Neuronal stem cell (in vitro differentiated cells): ENCODE measurements at regions not wholly inside any gene's neighbourhood (a gene's known extent, or its start where the extent isn't known, plus 50 kb on each side); places are given as distances from the start of the nearest gene placed in this dataset.

Experiments
- DNase-seq: peaks from one replicate; pipeline ENCODE4 v3.0.0-alpha.2; 2013; ENCODE audit warnings: low spot score
- H2AFZ ChIP-seq: one replicate; pipeline ENCODE4 v1.6.1; 2013; ENCODE audit warnings: mild to moderate bottlenecking, low read length, inconsistent platforms
- H2AK5ac ChIP-seq: 2 replicates; pipeline ENCODE4 v1.6.1; 2013; ENCODE audit warnings: low read depth, mild to moderate bottlenecking, inconsistent platforms, low read length, moderate library complexity, mixed read lengths
- H2BK120ac ChIP-seq: 2 replicates; pipeline ENCODE4 v1.6.1; 2013; ENCODE audit warnings: low read depth, mild to moderate bottlenecking, inconsistent platforms, low read length, moderate library complexity, mixed read lengths
- H2BK12ac ChIP-seq: one replicate; pipeline ENCODE4 v1.6.1; 2013; ENCODE audit warnings: low read length, inconsistent platforms
- H2BK15ac ChIP-seq: 2 replicates; pipeline ENCODE4 v1.6.1; 2013; ENCODE audit warnings: mild to moderate bottlenecking, low read length, inconsistent platforms, mixed read lengths
- H2BK5ac ChIP-seq: one replicate; pipeline ENCODE4 v1.6.1; 2013; ENCODE audit warnings: inconsistent platforms, mild to moderate bottlenecking, low read length, moderate library complexity
- H3K14ac ChIP-seq: one replicate; pipeline ENCODE4 v1.6.1; 2013; ENCODE audit warnings: low read length, inconsistent platforms
- H3K18ac ChIP-seq: 2 replicates; pipeline ENCODE4 v1.6.1; 2013; ENCODE audit warnings: low read length, inconsistent platforms
- H3K23ac ChIP-seq: 2 replicates; pipeline ENCODE4 v1.6.1; 2013; ENCODE audit warnings: low read depth, mild to moderate bottlenecking, mixed read lengths, low read length, inconsistent platforms; ENCODE audit not compliant: poor library complexity
- H3K27ac ChIP-seq: replicated peaks from 3 replicates; pipeline ENCODE4 v1.5.1; 2013; ENCODE audit warnings: low read length, inconsistent platforms
- H3K27me3 ChIP-seq, 3 experiments: 2 replicates each; pipeline ENCODE4 v1.6.1; 2013; ENCODE audit warnings: low read length in 3 of 3, mild to moderate bottlenecking in 2 of 3, inconsistent platforms in 1 of 3, low read depth in 1 of 3, mixed read lengths in 1 of 3, moderate library complexity in 1 of 3; ENCODE audit not compliant: control insufficient read depth in 3 of 3, insufficient read depth in 3 of 3
- H3K36me3 ChIP-seq, 2 donors: replicated peaks in 1 of 2; 2 replicates each; pipeline ENCODE4 v1.6.1; 2013; ENCODE audit warnings: low read length in 2 of 2; ENCODE audit not compliant: control insufficient read depth in 2 of 2, insufficient read depth in 2 of 2
- H3K4ac ChIP-seq: 2 replicates; pipeline ENCODE4 v1.6.1; 2013; ENCODE audit warnings: inconsistent platforms, mild to moderate bottlenecking, low read length, moderate library complexity
- H3K4me1 ChIP-seq, 2 donors: 1 replicate in 1 of 2; 2 replicates in 1 of 2; pipeline ENCODE4 v1.6.1; 2013; ENCODE audit warnings: low read length in 2 of 2, low read depth in 1 of 2; ENCODE audit not compliant: control insufficient read depth in 2 of 2, insufficient read depth in 1 of 2
- H3K4me2 ChIP-seq: one replicate; pipeline ENCODE4 v1.6.1; 2013; ENCODE audit warnings: mild to moderate bottlenecking, low read length, inconsistent platforms; ENCODE audit not compliant: insufficient read depth, poor library complexity, severe bottlenecking
- H3K4me3 ChIP-seq, 2 donors: 2 replicates each; pipeline ENCODE4 v1.5.1; 2013; ENCODE audit warnings: low read length in 2 of 2, mild to moderate bottlenecking in 2 of 2, inconsistent platforms in 1 of 2, moderate library complexity in 1 of 2
- H3K79me1 ChIP-seq: one replicate; pipeline ENCODE4 v1.6.1; 2013; ENCODE audit warnings: low read depth, mild to moderate bottlenecking, inconsistent platforms, low read length, moderate library complexity
- H3K9ac ChIP-seq: one replicate; pipeline ENCODE4 v1.6.1; 2013; ENCODE audit warnings: mild to moderate bottlenecking, low read depth, low read length, inconsistent platforms; ENCODE audit not compliant: poor library complexity
- H3K9me3 ChIP-seq, 2 donors: replicated peaks in 1 of 2; 2 replicates each; pipeline versions ENCODE3 to v1.6.1; 2013; ENCODE audit warnings: low read length in 2 of 2, mild to moderate bottlenecking in 2 of 2, inconsistent platforms in 1 of 2, low read depth in 1 of 2, mixed read lengths in 1 of 2, moderate library complexity in 1 of 2; ENCODE audit not compliant: control insufficient read depth in 2 of 2, insufficient read depth in 1 of 2
- H4K8ac ChIP-seq: one replicate; pipeline ENCODE4 v1.6.1; 2013; ENCODE audit warnings: low read depth, mild to moderate bottlenecking, inconsistent platforms, low read length, moderate library complexity
- H4K91ac ChIP-seq: one replicate; pipeline ENCODE4 v1.6.1; 2013; ENCODE audit warnings: low read length, low read depth, mild to moderate bottlenecking, inconsistent platforms; ENCODE audit not compliant: poor library complexity
- WGBS, 2 donors: extraction: QIAGEN DNeasy Blood & Tissue Kit; methylation state at CpG; one replicate each; pipeline ENCODE4 v1.1.7; 2013; ENCODE audit warnings: missing lambda C conversion rate in 2 of 2, mixed read lengths in 1 of 2; ENCODE audit not compliant: insufficient read length in 2 of 2, insufficient replicate concordance in 1 of 2; ENCODE audit errors: extremely low coverage in 2 of 2; 5-methylcytosine and 5-hydroxymethylcytosine counted together

DNA sequence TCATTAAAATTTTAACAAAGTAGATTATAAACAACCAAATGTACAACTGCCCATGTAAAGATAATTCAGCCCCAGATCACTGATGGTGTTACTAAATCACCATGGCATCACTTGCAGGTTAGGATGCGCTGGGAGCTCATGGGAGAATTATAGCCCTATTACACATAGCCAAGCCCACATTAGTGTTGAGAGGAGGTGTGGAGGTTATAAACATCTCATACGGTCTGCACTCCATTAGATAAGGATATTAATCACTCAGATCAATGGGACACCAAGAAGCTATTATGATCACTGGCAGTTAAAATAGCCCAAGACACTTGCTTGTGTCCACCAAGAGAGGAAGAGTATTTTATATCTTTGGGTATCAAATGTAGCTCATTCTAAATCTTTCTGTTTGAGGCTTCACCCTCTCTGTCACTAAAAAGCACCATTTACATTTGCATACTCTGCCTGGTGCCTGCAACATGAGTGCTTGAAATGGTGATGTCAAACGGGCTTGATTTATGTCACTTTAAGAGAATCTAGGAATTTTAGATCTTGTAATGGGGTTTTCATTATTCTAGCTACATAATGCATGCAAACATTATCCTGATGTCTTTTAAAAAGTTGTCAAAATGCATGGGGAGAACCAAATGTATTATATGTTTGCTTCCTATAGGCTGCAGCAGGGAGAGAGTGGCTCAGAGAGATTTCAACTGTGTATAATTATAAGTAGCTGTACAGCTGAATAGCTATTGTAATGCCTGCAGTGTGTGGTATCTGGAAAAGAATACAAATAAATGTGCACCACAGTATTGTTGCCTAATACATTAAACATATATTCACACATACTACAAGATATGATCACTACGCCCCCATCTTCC lies 654.1 kb upstream of the MARCKS start:
- Histone ChIP-seq H3K4me3 (no peak overlapping the region), H2BK15ac (no peak overlapping the region), H4K91ac (no peak overlapping the region), H3K79me1 (no peaks in the 10 kb centered on the region), H3K9me3 (no peaks in the 10 kb centered on the region), H3K4me2 (no peak overlapping the region), H3K4ac (no peak overlapping the region), H3K18ac (no peak overlapping the region), H3K23ac (no peak overlapping the region), H2BK5ac (no peak overlapping the region), H4K8ac (no peak overlapping the region), H2AK5ac (no peak overlapping the region), H3K36me3 (no peaks in the 10 kb centered on the region), H3K4me1 (peaks cover 2 to 8% of the 10 kb centered on the region in 2 donors), H3K27ac (no peak overlapping the region), H3K9ac (no peak overlapping the region), H2BK12ac (no peak overlapping the region), H3K14ac (no peak overlapping the region), H2BK120ac (no peak overlapping the region), H2AFZ (peak overlapping the region; percentile 12), H3K27me3 (no peaks in the 10 kb centered on the region)
- no CpG with 5 or more reads among the region's 4 CpGs for WGBS, 2 donors
- no peak for DNase-seq

GRCh38 chr6:113203715-113204110 lies 653.4 kb upstream of the MARCKS start:
- no peak overlapping the region for H3K4me3 ChIP-seq
- no peaks in the 10 kb centered on the region for H3K9me3 ChIP-seq
- H3K27ac ChIP-seq, result no peak overlapping the region
- no CpG with 5 or more reads among the region's 4 CpGs for WGBS, 2 donors
- H2AFZ ChIP-seq, result no peak overlapping the region
- H3K14ac ChIP-seq, result no peak overlapping the region
- no peak overlapping the region for H3K18ac ChIP-seq
- H4K8ac ChIP-seq, result no peak overlapping the region
- no peak overlapping the region for H4K91ac ChIP-seq
- no peak overlapping the region for H3K4me2 ChIP-seq
- no peaks in the 10 kb centered on the region for H3K79me1 ChIP-seq
- H3K23ac ChIP-seq, result no peak overlapping the region
- no peak overlapping the region for H3K9ac ChIP-seq
- H2AK5ac ChIP-seq, result no peak overlapping the region
- H2BK5ac ChIP-seq, result no peak overlapping the region
- H3K4me1 ChIP-seq, result peaks cover 2 to 8% of the 10 kb centered on the region in 2 donors
- no peaks in the 10 kb centered on the region for H3K36me3 ChIP-seq
- H3K4ac ChIP-seq, result no peak overlapping the region
- no peak overlapping the region for H2BK120ac ChIP-seq
- H2BK15ac ChIP-seq, result no peak overlapping the region
- H3K27me3 ChIP-seq, result no peaks in the 10 kb centered on the region
- no peak for DNase-seq
- H2BK12ac ChIP-seq, result no peak overlapping the region

- Histone ChIP-seq H2BK15ac (no peak overlapping the region), H3K23ac (no peak overlapping the region), H2AK5ac (no peak overlapping the region), H3K9ac (no peak overlapping the region), H2BK120ac (no peak overlapping the region), H2BK5ac (no peak overlapping the region), H4K91ac (no peak overlapping the region), H2AFZ (no peak overlapping the region), H3K4me3 (no peak overlapping the region), H4K8ac (no peak overlapping the region), H3K4me1 (peaks cover 2 to 8% of the 10 kb centered on the region in 2 donors), H3K14ac (no peak overlapping the region), H3K27ac (no peak overlapping the region), H3K4me2 (no peak overlapping the region), H3K27me3 (no peaks in the 10 kb centered on the region), H2BK12ac (no peak overlapping the region), H3K9me3 (no peaks in the 10 kb centered on the region), H3K36me3 (no peaks in the 10 kb centered on the region), H3K18ac (no peak overlapping the region), H3K4ac (no peak overlapping the region), H3K79me1 (no peaks in the 10 kb centered on the region)
- no peak for DNase-seq
- WGBS, 2 donors, result no CpG with 5 or more reads among the region's 1 CpG
These were observed 651.6 kb upstream of the MARCKS start for GRCh38 chr6:113205553-113205952.

- no peak overlapping the region for H3K4me2 ChIP-seq
- no peaks in the 10 kb centered on the region for H3K79me1 ChIP-seq
- no peak overlapping the region for H2BK15ac ChIP-seq
- H3K36me3 ChIP-seq, result no peaks in the 10 kb centered on the region
- H3K27me3 ChIP-seq, result no peaks in the 10 kb centered on the region
- no peak overlapping the region for H3K18ac ChIP-seq
- no peak for DNase-seq
- H2BK12ac ChIP-seq, result no peak overlapping the region
- no peak overlapping the region for H3K14ac ChIP-seq
- no peaks in the 10 kb centered on the region for H3K4me1 ChIP-seq
- H3K27ac ChIP-seq, result no peak overlapping the region
- H3K9ac ChIP-seq, result no peak overlapping the region
- H3K23ac ChIP-seq, result no peak overlapping the region
- H2AK5ac ChIP-seq, result no peak overlapping the region
- H2AFZ ChIP-seq, result no peak overlapping the region
- no peak overlapping the region for H4K8ac ChIP-seq
- H3K9me3 ChIP-seq, result no peaks in the 10 kb centered on the region
- H3K4me3 ChIP-seq, result no peak overlapping the region
- WGBS, 2 donors, result no CpG with 5 or more reads among the region's 2 CpGs
- H2BK120ac ChIP-seq, result no peak overlapping the region
- no peak overlapping the region for H2BK5ac ChIP-seq
- H4K91ac ChIP-seq, result no peak overlapping the region
- no peak overlapping the region for H3K4ac ChIP-seq
These were observed 648.4 kb upstream of the MARCKS start for GRCh38 chr6:113208726-113209125.
